ENCODE measurements at regions not wholly inside any gene's neighbourhood (a gene's known extent, or its start where the extent isn't known, plus 50 kb on each side); places are given as distances from the start of the nearest gene placed in this dataset.

GRCh38 chr10:36670621-36671402 is 454.6 kb upstream of the ANKRD30A start:
- TF ChIP-seq CTCF (IDR thresholded peaks at IDR 0.05) (no peak), EZH2 (IDR thresholded peaks at IDR 0.05; ENCODE audit: borderline replicate concordance, insufficient read depth, low read depth, low read length, poor library complexity, severe bottlenecking) (no peak)

Data from B cell (primary cell).